Keratinocyte (primary cell): ENCODE measurements at regions not wholly inside any gene's neighbourhood (a gene's known extent, or its start where the extent isn't known, plus 50 kb on each side); places are given as distances from the start of the nearest gene placed in this dataset.

Experiments
- CTCF ChIP-seq, 3 experiments: IDR thresholded peaks in 1 of 3; conservative IDR thresholded peaks in 1 of 3; optimal IDR thresholded peaks in 1 of 3; 2 replicates in 2 of 3; 3 replicates in 1 of 3; pipeline versions ENCODE3 to v1.5.1; 2011; ENCODE audit warnings: low read length in 3 of 3, mild to moderate bottlenecking in 3 of 3, moderate library complexity in 2 of 3, control low read depth in 1 of 3, inconsistent platforms in 1 of 3; ENCODE audit not compliant: insufficient read depth in 2 of 3; ENCODE audit errors: extremely low read depth in 1 of 3
- EZH2 ChIP-seq: IDR thresholded peaks from one replicate; pipeline ENCODE4 v1.6.1; 2012; ENCODE audit warnings: inconsistent platforms, mild to moderate bottlenecking, low read length, moderate library complexity

- no peak for TF ChIP-seq CTCF (optimal IDR thresholded peaks at IDR 0.05 in 1 of 3, IDR thresholded peaks at IDR 0.05 in 1 of 3, conservative IDR thresholded peaks at IDR 0.05 in 1 of 3; ENCODE audit: extremely low read depth in 1 of 3, insufficient read depth in 2 of 3, low read length in 3 of 3)
- TF ChIP-seq EZH2, result no peak
These were observed 1127.7 kb upstream of the LRRTM3 start for GRCh38 chr10:65798133-65798532.
